Motor neuron (in vitro differentiated cells): ENCODE measurements at regions not wholly inside any gene's neighbourhood (a gene's known extent, or its start where the extent isn't known, plus 50 kb on each side); places are given as distances from the start of the nearest gene placed in this dataset.
A peak's percentile ranks its signal among the peaks of the same experiment; 100 is the strongest.

ENCODE experiments used
- ATAC-seq, 8 experiments: fragments of 200-7000 bp; cut with Tn5 transposase; replicated peaks in 6 of 8; 2 replicates each; pipeline ENCODE4 v1.8.0; 2021; ENCODE audit warnings: mild to moderate bottlenecking in 8 of 8, moderate library complexity in 8 of 8
- H3K27ac ChIP-seq, 2 donors: fragments of 250-450 bp; sonication (Bioruptor Pico); 2 replicates each; pipeline ENCODE4 v1.9.0; 2021; ENCODE audit warnings: antibody characterized with exemption in 2 of 2, mild to moderate bottlenecking in 2 of 2, moderate library complexity in 1 of 2
- H3K4me1 ChIP-seq, 2 donors: fragments of 250-450 bp; sonication (Bioruptor Pico); replicated peaks in 1 of 2; 2 replicates each; pipeline ENCODE4 v1.6.1; 2021; ENCODE audit warnings: antibody characterized with exemption in 2 of 2, mild to moderate bottlenecking in 2 of 2, moderate library complexity in 1 of 2
- H3K4me3 ChIP-seq, 5 donors: fragments of 250-450 bp; sonication (Bioruptor Pico); 2 replicates each; pipeline ENCODE4 v1.9.0; 2021; ENCODE audit warnings: antibody characterized with exemption in 5 of 5, mild to moderate bottlenecking in 5 of 5, moderate library complexity in 4 of 5
- WGBS, 10 experiments: fragments of 450-650 bp; shearing (Covaris generic); methylation state at CpG; one replicate each; pipeline ENCODE4 v1.0.0; 2022; 5-methylcytosine and 5-hydroxymethylcytosine counted together
- in situ Hi-C, 9 experiments: fragments of 400-800 bp; cut with MboI; loops; one replicate each; pipeline ENCODE4 v1.15.0; 2021; ENCODE audit warnings: low sequenced_read_pairs in 9 of 9, low pct_unique_long_range_greater_than_20kb in 2 of 9; ENCODE audit not compliant: unreplicated experiment in 9 of 9

DNA sequence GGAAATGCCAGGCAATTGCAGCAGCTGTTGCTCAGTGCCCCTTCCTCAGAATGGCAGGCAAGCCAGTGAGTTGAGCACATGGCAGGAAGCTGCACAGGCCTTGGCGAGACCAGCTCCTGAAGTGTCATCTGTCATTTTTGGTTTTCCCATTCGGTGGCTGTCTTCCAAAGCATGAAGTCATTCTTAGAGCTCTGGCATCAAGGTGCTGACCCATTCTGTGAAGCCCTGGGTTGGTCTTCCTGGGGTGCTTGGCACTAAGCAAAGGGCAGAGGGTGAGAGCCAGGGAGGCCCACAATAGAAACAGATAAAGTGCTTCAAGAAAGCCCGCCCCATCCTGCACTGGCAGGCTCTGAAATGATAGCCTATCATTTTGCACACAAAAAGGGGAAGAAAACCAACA is 150.5 kb downstream of the VAPA start:
- no peak for ATAC-seq
- H3K4me3 ChIP-seq, result no peak overlapping the region
- no peak overlapping the region for H3K27ac ChIP-seq
- 100% methylated on average over 1 to 2 of the region's 3 CpGs; no CpG with 5 or more reads in 5 of the 10 experiments for WGBS, 10 experiments
- peaks cover 18 to 25% of the 10 kb centered on the region in 2 donors for H3K4me1 ChIP-seq
- in situ Hi-C loops, result no loop called here

DNA sequence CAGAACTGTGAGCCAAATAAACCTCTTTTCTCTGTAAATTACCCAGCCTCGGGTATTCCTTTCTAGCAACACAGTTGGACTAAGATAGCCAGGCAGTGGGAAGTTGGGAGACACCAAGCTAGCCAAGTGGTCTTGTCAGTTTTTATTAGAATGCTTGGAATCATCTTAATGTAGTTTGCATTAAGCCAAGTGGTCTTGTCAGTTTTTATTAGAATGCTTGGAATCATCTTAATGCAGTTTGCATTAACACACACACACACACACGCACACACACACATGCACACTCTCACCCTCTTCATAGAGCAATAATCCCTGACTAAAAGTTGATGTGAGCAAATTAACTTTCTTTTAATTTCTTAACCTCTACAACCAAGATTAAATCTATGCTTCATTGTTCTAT is 151.5 kb downstream of the VAPA start:
- H3K4me3 ChIP-seq, result no peak overlapping the region
- in situ Hi-C loops, result no loop called here
- no peak for ATAC-seq
- peaks cover 18 to 25% of the 10 kb centered on the region in 2 donors for H3K4me1 ChIP-seq
- H3K27ac ChIP-seq, result no peak overlapping the region
- 50 to 100% (median 100%) methylated on average over 1 to 2 of the region's 2 CpGs; no CpG with 5 or more reads in 2 of the 10 experiments for WGBS, 10 experiments

DNA sequence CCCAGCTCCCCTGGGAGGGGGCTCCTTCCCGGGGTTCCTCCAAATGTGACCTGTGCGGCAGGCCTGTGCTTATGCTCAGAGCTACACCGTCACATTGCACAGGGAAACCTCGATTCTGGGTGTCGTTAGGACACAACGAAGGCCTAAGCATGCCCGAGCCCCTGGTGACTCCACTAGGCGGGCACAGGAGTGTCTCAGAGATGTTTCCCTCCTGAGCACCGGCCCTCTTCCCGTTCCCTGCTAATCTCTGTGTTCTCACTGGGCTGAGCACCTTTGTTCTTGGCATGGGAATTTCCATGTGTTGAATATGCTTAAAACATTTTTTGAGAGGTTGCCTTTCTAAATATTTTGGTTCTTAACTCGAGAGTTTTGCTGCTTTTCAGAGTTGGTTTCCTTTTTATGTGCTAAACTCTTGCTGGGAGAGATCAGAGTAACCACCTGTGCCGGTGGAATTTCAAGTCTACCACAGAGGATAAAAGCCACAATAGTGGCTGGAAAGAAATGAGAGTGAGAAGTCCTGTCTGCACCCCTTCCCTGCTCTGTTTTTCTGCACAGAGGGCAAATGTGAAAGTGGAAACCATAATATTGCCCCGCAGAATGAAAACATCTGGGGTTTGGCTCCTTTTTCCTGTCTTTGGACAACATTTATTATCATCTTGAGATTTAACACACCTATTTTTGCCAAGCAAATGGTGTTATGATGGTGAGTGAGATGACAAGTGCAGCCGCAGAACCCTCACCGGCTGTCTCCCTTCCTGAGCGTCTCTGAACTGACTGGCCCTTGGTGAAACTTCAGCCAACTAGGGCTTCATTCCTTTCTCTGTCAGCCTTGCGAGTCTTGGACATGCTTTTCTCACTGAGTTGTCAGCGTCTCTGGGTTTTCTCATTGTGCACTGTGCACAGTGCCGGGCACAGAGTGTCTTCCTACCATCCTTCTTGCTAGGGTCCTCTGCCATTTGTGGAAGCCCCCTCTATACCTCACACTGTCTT is 154.1 kb downstream of the VAPA start:
- peaks cover 0 to under 1% of the 10 kb centered on the region in 2 donors for H3K4me1 ChIP-seq
- H3K27ac ChIP-seq, result no peak overlapping the region
- in situ Hi-C loops, result no loop called here
- no peak for ATAC-seq
- WGBS, 10 experiments, result 54 to 97% (median 83%) methylated on average over 3 to 11 of the region's 19 CpGs; no CpG with 5 or more reads in 1 of the 10 experiments
- H3K4me3 ChIP-seq, result no peak overlapping the region

DNA sequence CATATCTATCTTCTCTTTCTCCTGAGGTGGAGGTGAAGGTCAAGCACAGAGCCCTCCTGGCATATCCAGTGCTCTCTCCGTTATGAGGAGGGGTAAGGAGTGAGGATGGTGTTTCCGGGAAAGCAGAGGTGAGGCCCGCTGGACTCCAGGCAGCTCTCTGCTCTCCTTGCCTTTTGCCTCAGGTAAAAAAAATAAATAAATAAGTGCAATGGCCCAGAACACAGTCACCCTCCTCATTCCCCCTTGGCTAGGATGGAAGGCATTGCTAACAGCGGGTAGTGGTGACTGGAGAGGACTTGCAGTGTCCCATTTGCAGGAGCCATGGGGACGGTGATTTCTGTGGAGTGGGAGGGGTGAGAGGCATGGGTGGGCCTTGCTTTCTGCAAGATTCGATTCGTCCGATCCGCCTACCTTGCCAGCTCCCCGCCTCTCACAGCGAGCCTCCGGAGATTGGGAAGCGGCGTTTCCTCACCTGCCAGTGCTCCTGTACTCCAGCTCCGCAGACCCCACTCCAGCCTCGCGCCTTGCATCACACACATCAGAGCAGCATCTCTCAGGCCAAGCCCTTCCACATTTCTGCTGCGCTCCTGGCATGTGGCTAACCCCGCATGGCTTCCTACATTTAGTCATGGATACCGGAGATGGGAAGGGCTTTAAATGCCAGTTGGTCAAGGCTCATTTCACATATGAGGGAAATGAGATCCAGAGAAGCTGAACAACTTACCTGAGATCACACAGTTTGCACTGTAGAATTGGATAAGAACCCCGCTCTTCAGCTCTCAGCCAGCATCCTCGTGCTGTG is 155.2 kb downstream of the VAPA start:
- Histone ChIP-seq H3K27ac (no peak overlapping the region), H3K4me3 (no peak overlapping the region), H3K4me1 (peaks cover 2% of the 10 kb centered on the region in 2 donors)
- peak in 4 of 8 experiments; percentile 15 to 30 (median 24) for ATAC-seq
- in situ Hi-C loops, result no loop called here
- WGBS, 10 experiments, result 84 to 100% (median 97%) methylated on average over 1 to 6 of the region's 22 CpGs; no CpG with 5 or more reads in 1 of the 10 experiments

DNA sequence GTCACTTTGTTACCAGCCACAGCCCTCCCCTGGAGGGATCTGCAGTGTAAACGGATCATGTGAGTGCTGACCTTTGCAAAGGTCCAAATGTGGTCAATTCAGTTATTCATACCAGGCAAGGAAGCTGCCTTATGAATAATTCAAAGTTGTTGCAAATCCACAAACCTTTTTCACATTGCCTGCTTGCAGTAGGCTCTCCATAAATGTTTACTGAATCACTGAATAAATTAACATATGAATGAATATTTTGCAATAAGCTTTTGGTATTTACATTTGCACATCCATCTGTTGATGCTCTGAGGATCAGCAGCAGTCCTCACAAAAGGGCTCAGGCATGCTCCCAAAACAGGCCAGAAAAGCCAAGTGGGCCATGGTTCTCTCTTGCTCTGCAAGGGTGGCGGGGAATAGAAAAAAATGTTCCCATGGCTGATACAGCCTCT is 156.8 kb downstream of the VAPA start:
- no peak overlapping the region for H3K4me3 ChIP-seq
- H3K4me1 ChIP-seq, result peaks cover 12% of the 10 kb centered on the region in 2 donors
- H3K27ac ChIP-seq, result no peak overlapping the region
- in situ Hi-C loops, result no loop called here
- peak in 7 of 8 experiments; percentile 38 to 96 (median 80) for ATAC-seq
- WGBS, 10 experiments, result 0 to 69% (median 8%) methylated on average over 1 to 2 of the region's 2 CpGs; no CpG with 5 or more reads in 5 of the 10 experiments

DNA sequence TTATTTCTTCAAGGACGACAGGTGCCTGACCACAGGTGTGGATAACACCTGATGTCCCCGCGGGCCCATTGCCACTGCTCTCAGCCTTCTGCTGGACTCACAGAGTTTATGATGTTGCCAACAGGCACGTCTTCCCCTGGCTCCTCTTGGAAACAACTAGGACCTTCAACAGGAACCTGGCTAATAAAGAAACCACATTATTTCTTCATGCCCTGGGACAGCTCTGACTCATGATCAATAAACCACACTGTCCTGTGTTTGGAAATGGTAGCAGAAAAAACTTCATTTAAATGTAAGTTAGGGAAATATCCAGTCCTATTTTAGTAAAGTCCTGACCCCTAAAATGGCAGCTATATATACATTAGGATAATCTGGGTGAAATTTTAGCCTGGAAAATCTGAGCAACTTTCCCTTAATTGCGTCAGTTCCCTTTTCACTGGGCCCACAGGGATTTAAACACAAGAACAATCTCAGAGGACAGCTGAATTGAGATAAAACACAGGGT is 158.9 kb downstream of the VAPA start:
- 85 to 100% (median 95%) methylated on average over 1 to 5 of the region's 5 CpGs; no CpG with 5 or more reads in 1 of the 10 experiments for WGBS, 10 experiments
- H3K27ac ChIP-seq, result no peak overlapping the region
- no peak for ATAC-seq
- no peak overlapping the region for H3K4me3 ChIP-seq
- in situ Hi-C loops, result no loop called here
- H3K4me1 ChIP-seq, result peaks cover 20 to 32% of the 10 kb centered on the region in 2 donors

DNA sequence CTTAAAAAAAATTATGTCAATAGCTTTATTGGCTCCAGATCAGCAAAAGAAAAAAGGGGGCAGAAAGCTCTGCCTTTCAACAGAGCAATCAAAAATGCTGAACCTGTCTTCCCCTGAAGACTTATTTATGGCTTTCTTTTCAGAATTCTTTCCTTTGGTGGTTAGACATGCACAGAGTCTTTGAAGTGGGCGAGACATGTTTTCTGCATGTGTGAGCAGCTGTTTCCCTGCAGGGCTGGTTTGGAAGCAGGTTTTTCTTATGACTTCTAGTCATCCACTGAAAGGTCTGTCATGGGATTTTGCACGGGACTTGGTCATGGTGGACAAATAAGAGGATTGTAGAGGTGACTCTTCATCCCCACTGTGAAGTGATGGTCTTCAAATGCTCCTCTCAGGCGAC is 160.3 kb downstream of the VAPA start:
- no peak overlapping the region for H3K27ac ChIP-seq
- H3K4me3 ChIP-seq, result no peak overlapping the region
- in situ Hi-C loops, result no loop called here
- ATAC-seq, result peak in 5 of 8 experiments; percentile 16 to 33 (median 25)
- peaks cover 34 to 46% of the 10 kb centered on the region in 2 donors for H3K4me1 ChIP-seq
- WGBS, 10 experiments, result 15 to 80% (median 43%) methylated on average over 1 to 3 of the region's 3 CpGs; no CpG with 5 or more reads in 3 of the 10 experiments

DNA sequence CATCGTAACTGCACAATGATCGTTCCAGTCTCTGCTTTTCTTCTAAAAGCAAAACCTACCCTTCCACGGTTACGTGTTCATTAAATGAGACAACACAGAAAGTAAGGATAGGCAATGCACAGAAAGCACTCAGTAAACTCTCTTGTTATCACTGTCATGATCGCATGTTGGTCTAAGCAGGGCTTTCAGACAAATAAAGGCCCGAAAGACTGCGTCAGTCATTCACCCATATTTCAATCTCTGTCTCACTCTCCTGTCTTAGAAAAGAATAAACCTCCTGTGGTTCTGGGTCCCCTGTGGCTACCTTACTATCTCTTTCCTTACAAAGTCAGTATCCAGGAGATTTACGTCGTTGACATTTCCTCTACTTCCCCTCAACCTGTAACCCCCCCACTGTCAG is 160.9 kb downstream of the VAPA start:
- in situ Hi-C loops, result no loop called here

DNA sequence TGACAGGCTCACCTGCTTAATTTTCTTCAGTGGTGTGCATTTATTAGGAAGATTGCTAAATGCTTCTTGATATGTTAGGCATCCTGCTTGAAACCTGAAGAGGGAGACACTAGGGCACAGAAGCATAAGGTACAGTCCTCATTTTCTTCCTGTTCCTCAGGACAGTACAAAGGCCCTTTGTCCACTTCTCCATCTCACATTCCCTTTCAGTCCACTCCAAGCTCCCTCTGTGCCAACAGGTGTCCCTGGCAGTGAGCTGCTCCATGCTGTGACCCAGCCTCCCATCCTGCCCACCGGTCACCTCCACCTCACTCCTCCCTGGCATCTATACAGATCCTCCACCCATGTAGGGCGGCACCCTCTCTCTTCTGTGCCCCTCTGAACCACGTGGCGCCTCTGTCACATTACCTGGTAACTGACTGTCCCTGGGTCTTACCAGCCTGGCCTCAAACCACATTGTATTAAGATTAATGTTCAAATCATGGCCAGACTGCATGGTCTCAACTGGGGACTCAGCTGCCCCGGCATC is 162.8 kb downstream of the VAPA start:
- Histone ChIP-seq H3K4me1 (peaks cover 43 to 54% of the 10 kb centered on the region in 2 donors), H3K27ac (no peak overlapping the region), H3K4me3 (no peak overlapping the region)
- ATAC-seq, result peak in 1 of 8 experiments; percentile 30
- 83 to 100% (median 98%) methylated on average over 1 to 4 of the region's 5 CpGs; no CpG with 5 or more reads in 4 of the 10 experiments for WGBS, 10 experiments
- in situ Hi-C loops, result no loop called here

More for the DNA sequence above, 160.9 kb downstream of the VAPA start:
- Histone ChIP-seq H3K27ac (no peak overlapping the region), H3K4me1 (peaks cover 35 to 47% of the 10 kb centered on the region in 2 donors), H3K4me3 (no peak overlapping the region)
- whole genome bisulfite sequencing, 10 experiments, result 64 to 100% (median 81%) methylated on average over 2 to 9 of the region's 9 CpGs
- no peak for ATAC-seq

DNA sequence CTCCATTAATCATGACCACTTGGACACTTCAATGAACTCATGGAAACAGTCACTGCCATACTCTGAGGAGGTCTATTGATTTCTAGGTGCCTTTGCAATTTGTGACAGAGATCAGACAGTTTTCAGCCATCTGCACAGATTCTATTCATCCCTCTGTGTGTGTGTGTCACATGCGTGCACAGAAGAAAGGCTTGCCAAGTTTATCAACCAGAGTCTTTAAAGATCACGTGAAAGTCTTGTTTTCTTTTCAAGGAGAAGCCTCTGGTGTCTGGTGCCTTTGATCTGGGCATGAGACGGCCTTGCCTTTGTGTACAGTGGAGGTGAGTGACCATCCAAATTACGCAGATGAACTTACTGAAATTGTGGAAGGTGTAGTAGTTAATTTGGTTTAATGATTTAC is 164.2 kb downstream of the VAPA start:
- Histone ChIP-seq H3K27ac (no peak overlapping the region), H3K4me1 (peaks cover 52 to 57% of the 10 kb centered on the region in 2 donors), H3K4me3 (no peak overlapping the region)
- peak in 5 of 8 experiments; percentile 61 to 85 (median 79) for ATAC-seq
- 10 to 68% (median 38%) methylated on average over 1 to 4 of the region's 4 CpGs; no CpG with 5 or more reads in 2 of the 10 experiments for WGBS, 10 experiments
- in situ Hi-C loops, result no loop called here

DNA sequence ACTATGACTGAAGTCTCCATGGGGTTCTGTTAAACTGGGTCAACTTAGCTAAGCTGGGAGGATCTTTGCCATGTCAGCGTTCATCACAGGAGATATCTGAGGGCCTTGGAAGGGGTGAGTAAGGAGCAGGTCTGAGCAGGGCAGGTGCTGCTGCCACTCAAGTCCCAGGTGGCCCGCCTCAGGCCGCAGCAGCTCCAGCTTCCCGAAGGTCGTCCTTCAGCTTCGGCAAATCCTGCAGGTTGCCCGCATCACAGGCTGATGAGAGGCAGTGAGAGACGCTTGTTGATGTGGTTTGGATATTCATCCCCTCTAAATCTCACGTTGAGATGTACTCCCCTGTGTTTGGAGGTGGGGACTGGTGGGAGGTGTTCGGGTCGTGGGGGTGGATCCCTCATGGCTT is 166.6 kb downstream of the VAPA start:
- ATAC-seq, result no peak
- 95 to 100% (median 98%) methylated on average over 2 to 8 of the region's 11 CpGs; no CpG with 5 or more reads in 6 of the 10 experiments for WGBS, 10 experiments
- H3K4me3 ChIP-seq, result no peak overlapping the region
- H3K27ac ChIP-seq, result no peak overlapping the region
- H3K4me1 ChIP-seq, result peaks cover 40 to 46% of the 10 kb centered on the region in 2 donors
- in situ Hi-C loops, result no loop called here

DNA sequence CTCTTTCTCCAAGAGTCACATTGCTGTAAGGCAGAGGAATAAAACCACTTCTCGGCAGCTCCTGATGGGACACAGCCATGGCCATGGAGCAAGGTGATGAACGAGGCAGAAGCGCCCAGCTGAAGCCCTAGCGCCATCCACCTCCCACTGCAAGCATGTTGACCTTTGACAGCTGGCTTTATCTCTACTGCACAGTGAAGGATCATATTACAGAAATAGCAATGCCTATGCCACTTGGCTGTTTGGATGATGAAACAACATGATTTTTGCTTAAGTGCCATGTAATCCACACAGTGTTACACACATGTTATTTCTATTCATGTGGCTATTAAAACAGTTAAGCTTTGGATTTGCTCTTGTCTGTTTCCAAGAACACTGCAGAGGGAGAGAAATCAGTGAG is 167.7 kb downstream of the VAPA start:
- peak overlapping the region in 1 of 2 donors; percentile 42 for H3K27ac ChIP-seq
- WGBS, 10 experiments, result 40 to 90% (median 75%) methylated on average over 1 to 4 of the region's 4 CpGs; no CpG with 5 or more reads in 3 of the 10 experiments
- H3K4me1 ChIP-seq, result peaks cover 38 to 40% of the 10 kb centered on the region in 2 donors
- in situ Hi-C loops, result no loop called here
- ATAC-seq, result peak in 5 of 8 experiments; percentile 66 to 90 (median 73)
- no peak overlapping the region for H3K4me3 ChIP-seq
